K562 (cell line): ENCODE measurements at regions not wholly inside any gene's neighbourhood (a gene's known extent, or its start where the extent isn't known, plus 50 kb on each side); places are given as distances from the start of the nearest gene placed in this dataset.
"Not testable (repeated sequence)": the region's sequence is repeated elsewhere in the genome, so short reads cannot be mapped to it uniquely, and the experiment has no call there.

Source experiments
- ATAC-seq: fragments of 200-7000 bp; cut with Tn5 transposase; 3 replicates; pipeline ENCODE4 v1.9.1; 2020; ENCODE audit warnings: moderate library complexity
- BruUV-seq: library from RNA; stranded (reverse); fragments of 400-500 nt; replicated peaks from 2 replicates; lab custom pipeline; 2021; lab: Mats Ljungman, UMichigan
- CTCF ChIA-PET: fragments of 300-600 bp; formaldehyde crosslinking; extraction: SDS; loops from one replicate; lab custom pipeline; 2021; ENCODE audit warnings: low intra/inter-chr PET ratio; lab: Yijun Ruan, JAX
- POLR2A ChIA-PET: fragments of 300-600, 350-650 bp; sonication (Branson Sonifier 250); formaldehyde crosslinking; extraction: SDS; loops from one replicate; lab custom pipeline; 2021; ENCODE audit warnings: antibody characterized with exemption, inconsistent platforms; lab: Yijun Ruan, JAX
- DNase-seq, 4 experiments: peaks; one replicate each; pipeline versions ENCODE4 v3.0.0 to v3.0.0-alpha.2; 2011 to 2018; ENCODE audit warnings: low spot score in 3 of 4, mixed read lengths in 3 of 4; ENCODE audit errors: extremely low read depth in 1 of 4
- FAIRE-seq: peaks from 2 replicates; lab custom pipeline; 2011; peaks lifted over from hg19 to GRCh38; lab: Jason Lieb, UNC
- H2AFZ ChIP-seq: 2 replicates; pipeline ENCODE4 v1.6.0; 2011; ENCODE audit warnings: low read depth, low read length, control low read depth, inconsistent platforms
- H3K27ac ChIP-seq: fragments of 200-600 bp; 3 replicates; pipeline ENCODE4 v1.8.0; 2011; ENCODE audit warnings: low read depth, mild to moderate bottlenecking, control low read depth, inconsistent platforms, low read length, moderate library complexity, mixed read lengths; ENCODE audit errors: extremely low read depth
- H3K27me3 ChIP-seq, 2 experiments: fragments of 300-600 bp in 1 of 2; 2 replicates in 1 of 2; 3 replicates in 1 of 2; pipeline versions ENCODE4 v1.6.0 to v1.8.0; 2011; ENCODE audit warnings: inconsistent platforms in 2 of 2, low read length in 2 of 2, mild to moderate bottlenecking in 1 of 2, mixed read lengths in 1 of 2, moderate library complexity in 1 of 2; ENCODE audit not compliant: control insufficient read depth in 2 of 2, insufficient read depth in 2 of 2
- H3K36me3 ChIP-seq: fragments of 300-600 bp; 3 replicates; pipeline ENCODE4 v1.8.0; 2011; ENCODE audit warnings: mild to moderate bottlenecking, low read length, inconsistent platforms; ENCODE audit not compliant: control insufficient read depth, insufficient read depth
- H3K4me1 ChIP-seq, 2 experiments: fragments of 200-600 bp in 1 of 2; replicated peaks in 1 of 2; 2 replicates in 1 of 2; 3 replicates in 1 of 2; pipeline versions ENCODE4 v1.5.1 to v1.8.0; 2011; ENCODE audit warnings: inconsistent platforms in 2 of 2, low read length in 2 of 2, mild to moderate bottlenecking in 1 of 2, mixed read lengths in 1 of 2, moderate library complexity in 1 of 2; ENCODE audit not compliant: control insufficient read depth in 2 of 2, insufficient read depth in 2 of 2
- H3K4me2 ChIP-seq: 2 replicates; pipeline ENCODE4 v1.6.1; 2011; ENCODE audit warnings: low read length, control low read depth, inconsistent platforms, mixed read lengths; ENCODE audit not compliant: insufficient read depth
- H3K4me3 ChIP-seq: fragments of 200-600 bp; sonication (generic), shearing (Covaris generic); 2 replicates; pipeline ENCODE4 v1.5.1; 2016; ENCODE audit warnings: control low read depth, inconsistent platforms
- H3K79me2 ChIP-seq: fragments of 200-600 bp; 3 replicates; pipeline ENCODE4 v1.8.0; 2011; ENCODE audit warnings: low read length, inconsistent platforms; ENCODE audit not compliant: control insufficient read depth, insufficient read depth
- H3K9ac ChIP-seq, 2 experiments: 2 replicates each; pipeline versions ENCODE4 v1.6.0 to v1.6.1; 2011; ENCODE audit warnings: low read depth in 2 of 2, low read length in 2 of 2, control low read depth in 1 of 2, inconsistent platforms in 1 of 2, mild to moderate bottlenecking in 1 of 2, mixed read lengths in 1 of 2; ENCODE audit not compliant: insufficient read depth in 1 of 2
- H3K9me1 ChIP-seq: one replicate; pipeline ENCODE4 v1.6.0; 2011; ENCODE audit warnings: inconsistent platforms, mild to moderate bottlenecking, low read length, moderate library complexity; ENCODE audit not compliant: control insufficient read depth, insufficient read depth
- H3K9me3 ChIP-seq: replicated peaks from 2 replicates; pipeline ENCODE4 v1.5.1; 2011; ENCODE audit warnings: low read depth, low read length, inconsistent platforms; ENCODE audit not compliant: control insufficient read depth, insufficient read depth
- H4K20me1 ChIP-seq: replicated peaks from 2 replicates; pipeline ENCODE4 v1.6.1; 2011; ENCODE audit warnings: low read length, inconsistent platforms, mixed read lengths; ENCODE audit not compliant: control insufficient read depth, insufficient read depth
- KAT8 ChIP-seq: fragments of 450-650 bp; IDR thresholded peaks from 2 replicates; pipeline ENCODE4 v1.6.1; 2016; ENCODE audit warnings: low read depth, mild to moderate bottlenecking
- NCOA6 ChIP-seq: fragments of 450-650 bp; IDR thresholded peaks from 2 replicates; pipeline ENCODE4 v1.6.1; 2017; ENCODE audit warnings: mild to moderate bottlenecking
- PATZ1 ChIP-seq: fragments of 250-450 bp; sonication (Bioruptor Pico); IDR thresholded peaks from 2 replicates; pipeline ENCODE4 v1.5.0; 2020; ENCODE audit warnings: mild to moderate bottlenecking, borderline replicate concordance
- STAG1 ChIP-seq: sonication (generic); formaldehyde crosslinking; IDR thresholded peaks from 2 replicates; pipeline ENCODE4 v1.5.0; 2020; ENCODE audit warnings: missing genetic modification reagents, borderline replicate concordance
- ZHX1 ChIP-seq: fragments of 150-350 bp; conservative IDR thresholded peaks from 2 replicates; pipeline ENCODE4 v1.6.1; 2014; ENCODE audit warnings: low read length
- ZNF696 ChIP-seq: fragments of 250-450 bp; sonication (Bioruptor Pico); conservative IDR thresholded peaks from 2 replicates; pipeline ENCODE4 v1.4.0; 2020; ENCODE audit warnings: mild to moderate bottlenecking, moderate library complexity
- WGBS: fragments of 100-300 bp; shearing (Covaris generic); methylation state at CpG from one replicate; pipeline ENCODE4 v1.1.6; 2016; ENCODE audit warnings: low coverage, mixed read lengths; ENCODE audit not compliant: insufficient coverage; ENCODE audit errors: missing lambda C conversion rate; 5-methylcytosine and 5-hydroxymethylcytosine counted together
- in situ Hi-C: fragments of 300-500 bp; cut with MboI; formaldehyde crosslinking; loops from 4 replicates; pipeline ENCODE4 v1.15.0; 2018; ENCODE audit warnings: inconsistent platforms, mixed read lengths
- intact Hi-C: fragments of 100-400 bp; cut with micrococcal nuclease; formaldehyde crosslinking; loops from 2 replicates; pipeline ENCODE4 v1.14.2; 2022

GRCh38 chr11:81237139-81237538 is 1496.5 kb downstream of the FAM181B start (continued):
- no peak for TF ChIP-seq ZHX1
- TF ChIP-seq NCOA6, result no peak
- no peak for TF ChIP-seq STAG1 (CRISPR knock-in tag)
- TF ChIP-seq PATZ1, result no peak
- no peak for TF ChIP-seq KAT8
- no peak for TF ChIP-seq ZNF696 (CRISPR knock-in tag)

- FAIRE-seq, H3K79me2 ChIP-seq, DNase-seq, POLR2A ChIA-PET, H3K4me2 ChIP-seq, H4K20me1 ChIP-seq, H3K4me1 ChIP-seq, H3K4me3 ChIP-seq, H3K27ac ChIP-seq, ATAC-seq, CTCF ChIA-PET, in situ Hi-C loops, H3K9ac ChIP-seq, BruUV-seq, H2AFZ ChIP-seq, intact Hi-C loops, H3K36me3 ChIP-seq, H3K27me3 ChIP-seq, H3K9me1 ChIP-seq, H3K9me3 ChIP-seq: not testable (repeated sequence)
- 5% methylated on average over 13 of the region's 13 CpGs for WGBS
These were observed 1506.3 kb downstream of the FAM181B start for GRCh38 chr11:81227409-81227808.
